ENCODE measurements at regions not wholly inside any gene's neighbourhood (a gene's known extent, or its start where the extent isn't known, plus 50 kb on each side); places are given as distances from the start of the nearest gene placed in this dataset.

- DNase-seq, result no peak
Observed at GRCh38 chr14:81673930-81674329, 140.3 kb upstream of the SEL1L start.

- no peak for DNase-seq
Observed at GRCh38 chr14:81676395-81676794, 142.7 kb upstream of the SEL1L start.

- DNase-seq, result no peak
Observed at GRCh38 chr14:81676879-81677278, 143.2 kb upstream of the SEL1L start.

GRCh38 chr14:81677736-81678135 is 144.1 kb upstream of the SEL1L start:
- DNase-seq, result no peak

GRCh38 chr14:81679226-81679625 is 145.6 kb upstream of the SEL1L start:
- DNase-seq, result no peak

- no peak for DNase-seq
Observed at GRCh38 chr14:81681541-81681940, 147.9 kb upstream of the SEL1L start.

GRCh38 chr14:81682134-81682533 is 148.5 kb upstream of the SEL1L start:
- DNase-seq, result no peak

- no peak for DNase-seq
Observed at GRCh38 chr14:81682701-81683100, 149.0 kb upstream of the SEL1L start.

- no peak for DNase-seq
Observed at GRCh38 chr14:81684696-81685095, 151.0 kb upstream of the SEL1L start.

- no peak for DNase-seq
Observed at GRCh38 chr14:81686512-81686911, 152.9 kb upstream of the SEL1L start.

- no peak for DNase-seq
Observed at GRCh38 chr14:81691931-81692330, 158.3 kb upstream of the SEL1L start.

- DNase-seq, result no peak
Observed at GRCh38 chr14:81694419-81694818, 160.8 kb upstream of the SEL1L start.

GRCh38 chr14:81709681-81710080 is 176.0 kb upstream of the SEL1L start:
- DNase-seq, result no peak

- no peak for DNase-seq
Observed at GRCh38 chr14:81710232-81710845, 176.7 kb upstream of the SEL1L start.

GRCh38 chr14:81715731-81716130 is 182.1 kb upstream of the SEL1L start:
- DNase-seq, result no peak

GRCh38 chr14:81716953-81717352 is 183.3 kb upstream of the SEL1L start:
- no peak for DNase-seq

- DNase-seq, result no peak
Observed at GRCh38 chr14:81723956-81724355, 190.3 kb upstream of the SEL1L start.

- no peak for DNase-seq
Observed at GRCh38 chr14:81727218-81727617, 193.6 kb upstream of the SEL1L start.

- no peak for DNase-seq
Observed at GRCh38 chr14:81728447-81728846, 194.8 kb upstream of the SEL1L start.

GRCh38 chr14:81729622-81730021 is 196.0 kb upstream of the SEL1L start:
- DNase-seq, result no peak

- no peak for DNase-seq
Observed at GRCh38 chr14:81737938-81738337, 204.3 kb upstream of the SEL1L start.

GRCh38 chr14:81738946-81739659 is 205.4 kb upstream of the SEL1L start:
- DNase-seq, result no peak

GRCh38 chr14:81743605-81744004 is 210.0 kb upstream of the SEL1L start:
- DNase-seq, result no peak

GRCh38 chr14:81751198-81751597 is 217.5 kb upstream of the SEL1L start:
- DNase-seq, result no peak

- DNase-seq, result no peak
Observed at GRCh38 chr14:81759541-81759940, 225.9 kb upstream of the SEL1L start.

All from activated CD4-positive, alpha-beta T cell treated with anti-CD3 and anti-CD28 coated beads, Interleukin-2, amount 50 U/mL, for 4 hours (primary cell).